Mesodermal cell (in vitro differentiated cells): ENCODE measurements at regions not wholly inside any gene's neighbourhood (a gene's known extent, or its start where the extent isn't known, plus 50 kb on each side); places are given as distances from the start of the nearest gene placed in this dataset.

ENCODE experiments used
- H3K27ac ChIP-seq: 2 replicates; pipeline ENCODE4 v1.7.0; 2013; ENCODE audit warnings: mild to moderate bottlenecking, low read depth, low read length, moderate library complexity; ENCODE audit not compliant: severe bottlenecking
- H3K36me3 ChIP-seq: 2 replicates; pipeline ENCODE4 v1.7.1; 2013; ENCODE audit warnings: mild to moderate bottlenecking, low read length, moderate library complexity; ENCODE audit not compliant: control insufficient read depth, insufficient read depth
- H3K4me1 ChIP-seq: one replicate; pipeline ENCODE4 v1.7.1; 2013; ENCODE audit warnings: mild to moderate bottlenecking, low read length; ENCODE audit not compliant: insufficient read depth, control insufficient read depth, poor library complexity, severe bottlenecking
- H3K4me3 ChIP-seq: 2 replicates; pipeline ENCODE4 v1.7.0; 2013; ENCODE audit warnings: low read length, control low read depth, mild to moderate bottlenecking; ENCODE audit not compliant: insufficient read depth, poor library complexity, severe bottlenecking; ENCODE audit errors: extremely low read depth
- H3K9me3 ChIP-seq: 2 replicates; pipeline ENCODE4 v1.7.1; 2013; ENCODE audit warnings: mild to moderate bottlenecking, low read length, moderate library complexity; ENCODE audit not compliant: control insufficient read depth
- WGBS, 2 experiments: methylation state at CpG; one replicate each; pipeline ENCODE4 v1.1.5; 2013; ENCODE audit warnings: missing lambda C conversion rate in 2 of 2; ENCODE audit not compliant: insufficient coverage in 2 of 2; 5-methylcytosine and 5-hydroxymethylcytosine counted together

DNA sequence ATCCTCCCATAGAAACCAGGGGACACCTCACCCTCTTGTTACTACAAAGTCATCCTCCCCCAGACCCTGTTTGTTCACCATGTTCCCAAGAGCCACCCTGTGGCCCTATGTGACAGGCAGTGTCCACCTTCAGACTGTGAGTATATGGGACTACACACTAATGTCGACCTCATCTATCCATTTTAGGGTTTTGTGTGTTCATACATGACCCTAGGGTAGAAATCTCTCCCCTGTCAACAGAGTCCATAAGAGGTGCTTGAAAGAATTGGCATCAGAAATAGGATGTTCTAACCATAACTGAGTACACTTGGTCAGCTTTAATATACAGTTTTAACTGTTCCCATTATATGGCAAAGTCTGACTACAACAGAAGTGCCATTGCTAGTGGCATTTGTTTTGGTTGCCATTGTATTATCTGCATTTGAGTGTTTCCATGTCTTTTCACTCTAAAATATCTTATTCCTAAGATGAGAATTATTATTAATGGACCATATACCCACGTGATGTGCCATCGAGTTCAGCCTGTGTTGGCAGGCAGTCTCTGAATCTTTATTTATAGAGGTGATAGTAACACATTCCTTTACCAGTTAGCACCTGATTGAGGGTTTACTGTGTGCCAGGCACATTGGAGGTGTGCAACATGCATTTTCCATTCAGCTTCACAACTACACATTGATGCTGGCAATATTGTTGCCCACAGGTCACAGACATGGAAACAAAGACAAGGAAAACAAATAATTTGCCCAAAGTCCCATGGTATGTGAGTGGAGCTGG lies 590.6 kb upstream of the IGFBP3 start:
- no peak overlapping the region for H3K4me3 ChIP-seq
- no peaks in the 10 kb centered on the region for H3K4me1 ChIP-seq
- no peaks in the 10 kb centered on the region for H3K9me3 ChIP-seq
- no peaks in the 10 kb centered on the region for H3K36me3 ChIP-seq
- no peak overlapping the region for H3K27ac ChIP-seq
- WGBS, 2 experiments: 100% methylated on average over 1 of the region's 3 CpGs; no CpG with 5 or more reads in 1 of the 2 experiments

DNA sequence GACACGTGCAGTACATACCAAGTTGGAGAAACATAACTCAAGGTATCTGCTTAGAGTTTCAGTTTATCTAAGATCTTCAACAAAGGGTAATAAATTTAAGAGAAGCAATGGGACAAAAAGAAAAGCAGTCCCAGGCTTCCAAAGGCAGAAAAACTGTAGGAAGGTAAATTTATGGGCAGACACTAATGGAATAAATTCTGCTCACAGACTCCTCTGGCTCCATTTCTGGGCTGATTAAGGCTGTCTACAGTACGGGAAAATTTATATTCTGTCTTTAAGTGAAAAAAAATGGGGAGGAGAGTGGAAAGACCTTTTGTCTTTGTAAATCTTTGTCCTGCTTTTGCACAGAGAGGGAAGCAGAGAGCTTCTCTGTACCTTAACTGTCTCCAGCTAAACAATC lies 587.5 kb upstream of the IGFBP3 start:
- no peak overlapping the region for H3K27ac ChIP-seq
- 86% methylated on average over 1 of the region's 2 CpGs; no CpG with 5 or more reads in 1 of the 2 experiments for WGBS, 2 experiments
- H3K4me3 ChIP-seq: no peak overlapping the region
- no peaks in the 10 kb centered on the region for H3K4me1 ChIP-seq
- no peaks in the 10 kb centered on the region for H3K36me3 ChIP-seq
- peaks cover 4% of the 10 kb centered on the region for H3K9me3 ChIP-seq

DNA sequence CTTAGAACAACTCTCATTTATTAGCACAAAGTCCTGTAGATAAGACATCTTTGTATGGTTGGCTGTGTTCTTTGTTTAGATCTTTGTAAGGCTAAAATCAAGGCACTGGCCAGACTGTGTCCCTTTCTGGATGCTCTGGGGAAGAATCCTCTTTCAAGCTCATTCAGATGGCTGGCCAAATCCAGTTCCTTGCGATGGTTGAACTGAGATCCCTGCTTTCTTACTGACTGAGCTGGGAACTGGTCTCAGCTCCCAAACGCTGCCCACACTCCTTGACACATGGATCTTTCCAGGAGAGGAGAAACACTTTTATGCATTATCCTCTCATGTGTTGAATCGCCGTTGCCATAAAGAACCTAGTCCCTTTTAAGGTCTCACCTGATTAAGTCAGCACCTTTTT lies 586.5 kb upstream of the IGFBP3 start:
- peaks cover 4% of the 10 kb centered on the region for H3K9me3 ChIP-seq
- H3K27ac ChIP-seq: no peak overlapping the region
- H3K4me1 ChIP-seq: no peaks in the 10 kb centered on the region
- WGBS, 2 experiments: 80 to 100% methylated on average over 2 to 4 of the region's 4 CpGs
- H3K36me3 ChIP-seq: no peaks in the 10 kb centered on the region
- H3K4me3 ChIP-seq: no peak overlapping the region

DNA sequence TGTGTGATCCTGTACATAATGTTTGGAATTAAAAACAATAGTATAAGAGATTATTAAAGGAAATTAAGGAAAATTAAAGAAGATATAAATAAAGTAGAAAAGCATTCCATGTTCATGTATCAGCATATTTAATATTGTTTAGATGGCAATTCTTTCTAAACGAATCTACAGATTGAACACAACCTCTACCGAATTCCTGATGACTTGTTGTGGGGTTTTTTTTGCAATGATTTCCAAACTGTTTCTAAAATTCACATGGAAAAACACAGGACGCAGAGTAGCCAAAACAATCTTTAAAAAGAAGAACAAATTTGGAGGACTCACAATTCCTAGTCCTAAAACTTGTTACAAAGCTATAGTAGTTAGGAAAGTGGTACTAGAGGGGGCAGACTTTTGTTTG lies 573.4 kb upstream of the IGFBP3 start:
- no peak overlapping the region for H3K27ac ChIP-seq
- 100% methylated on average over 1 of the region's 3 CpGs; no CpG with 5 or more reads in 1 of the 2 experiments for WGBS, 2 experiments

DNA sequence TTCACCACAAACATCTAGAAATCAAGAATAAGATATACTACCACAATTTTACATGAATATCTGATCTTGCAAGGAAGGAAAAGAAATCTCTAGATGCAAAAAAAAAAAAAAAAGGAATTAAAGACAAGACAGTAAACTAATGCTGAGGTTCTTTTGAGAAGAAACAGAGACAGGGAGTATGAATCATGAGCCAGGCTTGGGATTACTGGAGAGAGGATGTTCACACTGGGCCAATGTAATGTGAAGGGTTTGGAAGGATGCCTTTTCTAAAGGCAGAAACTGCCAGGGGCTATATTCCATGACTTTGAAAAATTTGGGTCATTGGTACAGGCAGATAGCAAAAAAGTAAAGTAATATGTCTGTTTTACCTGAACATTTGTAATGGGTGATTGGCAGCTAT lies 573.0 kb upstream of the IGFBP3 start:
- Histone ChIP-seq H3K27ac (no peak overlapping the region), H3K36me3 (no peaks in the 10 kb centered on the region), H3K4me1 (no peaks in the 10 kb centered on the region), H3K9me3 (no peaks in the 10 kb centered on the region), H3K4me3 (no peak overlapping the region)

More for the DNA sequence above, 573.4 kb upstream of the IGFBP3 start:
- no peaks in the 10 kb centered on the region for H3K9me3 ChIP-seq
- H3K4me3 ChIP-seq: no peak overlapping the region
- H3K4me1 ChIP-seq: no peaks in the 10 kb centered on the region
- no peaks in the 10 kb centered on the region for H3K36me3 ChIP-seq

DNA sequence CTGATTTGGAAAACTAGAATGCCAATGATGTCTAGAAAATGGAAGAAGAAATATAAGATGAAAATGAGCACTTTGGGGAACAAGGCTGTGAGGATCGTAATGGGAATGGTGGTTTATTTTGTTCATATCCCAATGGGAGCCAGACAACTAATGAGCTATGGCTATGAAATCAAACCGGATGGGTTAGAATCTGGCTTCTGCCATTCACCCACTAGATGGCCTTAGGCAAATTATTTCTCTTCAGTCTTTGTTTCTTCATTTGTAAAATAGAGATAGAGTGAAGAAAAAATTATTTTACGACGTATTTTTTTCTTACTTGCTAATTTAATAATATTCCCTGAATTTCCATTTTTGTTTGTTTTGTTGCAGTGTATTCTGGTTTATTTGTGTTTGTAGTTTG lies 572.1 kb upstream of the IGFBP3 start:
- 85 to 100% methylated on average over 1 to 2 of the region's 4 CpGs for WGBS, 2 experiments
- H3K36me3 ChIP-seq: no peaks in the 10 kb centered on the region
- no peak overlapping the region for H3K27ac ChIP-seq
- H3K9me3 ChIP-seq: no peaks in the 10 kb centered on the region
- no peak overlapping the region for H3K4me3 ChIP-seq
- no peaks in the 10 kb centered on the region for H3K4me1 ChIP-seq

DNA sequence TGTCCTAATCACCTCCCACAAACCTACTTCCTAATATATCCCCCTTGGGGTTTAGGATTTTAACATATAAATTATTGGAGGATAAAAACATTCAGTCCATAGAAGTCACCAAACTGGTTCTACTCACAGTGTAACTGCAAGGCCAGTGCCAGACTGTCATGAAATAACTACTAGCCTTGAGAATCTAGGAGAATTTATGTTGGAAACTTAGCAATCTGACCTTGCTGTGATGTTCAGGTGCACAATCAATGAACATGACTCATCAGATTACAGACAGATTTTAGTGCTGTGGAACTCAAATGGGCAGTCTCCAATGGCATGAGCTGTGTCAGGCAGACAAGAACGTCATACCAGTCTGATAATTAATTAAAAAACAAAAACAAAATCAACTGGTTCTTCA lies 571.4 kb upstream of the IGFBP3 start:
- no peaks in the 10 kb centered on the region for H3K9me3 ChIP-seq
- no CpG with 5 or more reads among the region's 1 CpG for WGBS, 2 experiments
- no peaks in the 10 kb centered on the region for H3K36me3 ChIP-seq
- no peak overlapping the region for H3K4me3 ChIP-seq
- no peaks in the 10 kb centered on the region for H3K4me1 ChIP-seq
- H3K27ac ChIP-seq: no peak overlapping the region

DNA sequence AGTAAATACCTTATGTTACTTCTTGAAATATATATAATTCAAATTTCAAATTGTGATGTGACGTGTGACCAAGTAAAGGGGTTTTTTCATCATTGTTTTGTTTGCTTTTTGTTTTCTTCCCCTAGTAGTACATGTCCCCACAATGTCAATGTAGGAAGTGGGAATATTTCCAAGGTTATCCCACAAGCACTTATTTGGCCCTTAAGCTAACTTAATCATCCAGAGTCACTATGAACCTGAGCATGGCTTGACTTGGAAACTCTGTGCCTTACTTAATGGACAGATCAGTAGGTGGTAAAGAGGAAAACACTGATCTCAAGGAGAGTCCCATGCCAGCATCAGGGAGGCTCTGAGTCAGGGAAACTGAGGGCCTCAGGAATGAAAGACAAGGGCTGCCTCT lies 569.3 kb upstream of the IGFBP3 start:
- no peaks in the 10 kb centered on the region for H3K4me1 ChIP-seq
- no peak overlapping the region for H3K4me3 ChIP-seq
- H3K36me3 ChIP-seq: no peaks in the 10 kb centered on the region
- H3K27ac ChIP-seq: no peak overlapping the region
- WGBS, 2 experiments: no CpG with 5 or more reads among the region's 1 CpG
- no peaks in the 10 kb centered on the region for H3K9me3 ChIP-seq

DNA sequence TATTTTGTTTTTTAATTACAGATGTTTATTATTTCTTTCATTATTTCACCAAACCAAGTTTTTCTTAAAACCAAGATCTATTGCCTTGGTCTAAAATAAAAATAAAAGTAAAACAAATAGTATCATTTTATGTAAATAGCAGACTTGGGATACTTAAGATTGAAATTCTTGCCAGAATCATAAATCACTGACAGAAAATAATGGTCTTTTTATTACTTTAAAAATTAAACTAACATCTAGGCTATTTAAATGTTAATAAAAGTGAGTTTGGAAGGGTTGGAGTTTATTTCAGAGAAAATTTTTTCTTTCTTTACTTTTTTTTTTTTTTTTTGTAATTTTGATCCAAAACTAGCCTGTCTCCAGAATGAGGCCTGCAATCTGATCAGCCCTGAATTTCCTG lies 568.0 kb upstream of the IGFBP3 start:
- Histone ChIP-seq H3K27ac (no peak overlapping the region), H3K9me3 (no peaks in the 10 kb centered on the region), H3K4me3 (no peak overlapping the region), H3K36me3 (no peaks in the 10 kb centered on the region), H3K4me1 (no peaks in the 10 kb centered on the region)

DNA sequence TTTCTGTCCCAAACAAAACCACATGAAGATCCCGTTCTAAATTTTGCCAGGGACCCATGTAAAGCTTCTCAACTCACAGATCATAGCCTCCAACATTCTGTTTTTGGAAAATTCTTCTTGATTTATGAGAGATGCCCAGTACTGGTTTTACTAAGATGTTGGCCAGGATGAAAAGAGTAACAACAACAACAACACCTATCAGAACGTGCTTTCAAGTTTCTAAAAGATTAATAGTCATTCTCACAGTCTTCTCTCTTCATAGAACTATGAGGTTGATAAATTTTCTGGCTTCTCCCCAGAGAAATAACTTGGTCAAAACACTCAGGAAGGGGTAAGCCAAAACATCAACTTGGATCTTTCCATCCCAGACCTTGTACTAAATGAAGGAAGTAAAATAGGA lies 567.5 kb upstream of the IGFBP3 start:
- no peaks in the 10 kb centered on the region for H3K9me3 ChIP-seq
- no peak overlapping the region for H3K4me3 ChIP-seq
- H3K27ac ChIP-seq: no peak overlapping the region
- 100% methylated on average over 1 of the region's 2 CpGs; no CpG with 5 or more reads in 1 of the 2 experiments for WGBS, 2 experiments
- no peaks in the 10 kb centered on the region for H3K36me3 ChIP-seq
- no peaks in the 10 kb centered on the region for H3K4me1 ChIP-seq

DNA sequence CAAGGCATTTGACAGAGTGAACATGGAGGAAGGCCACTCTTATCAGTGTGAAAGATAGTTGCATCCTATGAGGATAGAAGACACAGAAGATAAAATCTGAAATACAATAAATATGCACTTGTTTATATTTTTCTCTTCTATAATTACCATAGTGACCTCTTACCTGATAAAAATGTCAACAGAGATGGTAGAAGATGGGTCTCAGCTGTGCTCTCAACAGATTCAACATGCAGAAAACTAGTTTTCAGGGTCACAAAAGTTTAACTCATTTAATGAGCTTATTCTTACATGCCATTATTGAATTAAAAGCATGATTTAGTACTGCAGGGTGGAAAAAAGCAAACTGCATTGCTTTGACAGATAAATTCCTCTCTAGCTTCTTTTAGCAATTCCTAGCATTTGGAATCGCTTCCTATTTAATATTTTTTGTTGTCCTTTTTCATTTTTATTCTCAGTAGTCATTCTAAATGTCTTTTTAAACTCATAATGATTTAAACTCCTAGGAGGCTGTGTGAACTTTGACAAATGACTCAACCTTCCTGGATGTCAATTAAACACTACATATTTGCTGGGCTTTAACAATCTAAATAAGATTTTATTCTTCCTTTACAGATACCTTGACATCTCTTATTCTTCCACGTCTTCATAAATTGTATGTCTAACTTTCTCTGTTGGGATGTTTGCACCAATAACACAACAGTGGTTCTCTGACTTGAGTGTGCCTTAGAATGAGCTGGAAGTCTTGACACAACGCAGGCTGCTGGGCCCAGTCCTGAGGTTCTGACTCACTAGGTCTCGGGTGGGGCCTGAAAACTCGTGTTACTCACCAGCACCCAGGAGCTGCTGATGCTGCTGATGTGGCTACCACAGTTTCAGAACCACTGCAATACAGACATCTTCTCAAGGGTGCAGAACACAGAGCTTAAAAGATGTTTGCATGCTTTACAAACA lies 565.5 kb upstream of the IGFBP3 start:
- Histone ChIP-seq H3K9me3 (no peaks in the 10 kb centered on the region), H3K4me1 (no peaks in the 10 kb centered on the region), H3K4me3 (no peak overlapping the region), H3K27ac (no peak overlapping the region), H3K36me3 (no peaks in the 10 kb centered on the region)
- 82 to 86% methylated on average over 3 to 4 of the region's 5 CpGs for WGBS, 2 experiments
